ENCODE measurements at regions not wholly inside any gene's neighbourhood (a gene's known extent, or its start where the extent isn't known, plus 50 kb on each side); places are given as distances from the start of the nearest gene placed in this dataset.

DNA sequence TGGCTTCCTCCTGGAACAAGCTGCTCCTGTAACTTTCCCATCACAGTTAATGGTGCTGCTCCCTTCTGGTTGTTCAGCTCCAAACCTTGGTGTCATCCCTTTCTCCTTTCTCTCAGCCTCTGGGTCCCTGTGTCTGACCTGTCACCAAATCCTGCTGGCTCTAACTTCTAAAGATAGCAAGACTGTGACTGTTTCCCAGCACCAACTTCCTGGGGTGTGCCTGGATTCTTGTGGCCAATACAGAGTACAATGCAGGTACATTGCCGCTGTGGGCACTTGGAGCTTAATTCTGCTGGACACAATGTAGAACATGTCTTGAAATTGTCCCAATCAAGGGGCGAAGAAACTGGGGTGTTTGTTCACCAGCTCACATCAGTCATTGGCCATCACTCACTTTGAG is 156.7 kb upstream of the CSF3R start:
- ATAC-seq (ENCODE audit: low read depth) (no peak), DNase-seq (no peak)
- H3K4me2 ChIP-seq (replicated peaks; ENCODE audit: low read depth, low read length, poor library complexity, severe bottlenecking), result no peak overlapping the region
- Mint-ChIP-seq H3K9me3 (ENCODE audit: insufficient read depth) (no peaks in the 10 kb centered on the region), H3K27ac (no peak overlapping the region), H3K4me3 (no peak overlapping the region), H3K4me1 (no peaks in the 10 kb centered on the region), H3K27me3 (peaks cover 27% of the 10 kb centered on the region)
- ChIA-PET CTCF (interaction anchor here (2.4 kb wide), 1 partner anchor 10 kb away, joined by 8 read pairs; no protein-coding TSS in a partner anchor), POLR2A (no interaction called here)
- H3K4me3 ChIP-seq (ENCODE audit: control extremely low read depth in 1 of 5, extremely low read depth in 1 of 5, insufficient read depth in 1 of 5, low read depth in 2 of 5, low read length in 4 of 5), result no peak overlapping the region
- H4K20me1 ChIP-seq (ENCODE audit: control insufficient read depth, insufficient read depth, low read length, poor library complexity, severe bottlenecking), result no peaks in the 10 kb centered on the region
- no peaks in the 10 kb centered on the region for H3K79me2 ChIP-seq (ENCODE audit: control insufficient read depth, insufficient read depth, low read length)
- no peaks in the 10 kb centered on the region for H3K27me3 ChIP-seq (replicated peaks in 1 of 4; ENCODE audit: control extremely low read depth in 1 of 4, control insufficient read depth in 3 of 4, insufficient read depth in 4 of 4, low read length in 3 of 4)
- no peaks in the 10 kb centered on the region for H3K9me3 ChIP-seq (ENCODE audit: control extremely low read depth in 1 of 3, control insufficient read depth in 2 of 3, insufficient read depth in 1 of 3, low read length in 2 of 3)
- H2AFZ ChIP-seq (ENCODE audit: insufficient read depth, low read depth, low read length, poor library complexity, severe bottlenecking), result no peak overlapping the region
- intact Hi-C loops (cut with micrococcal nuclease), result no loop called here
- H3K4me1 ChIP-seq (ENCODE audit: control insufficient read depth in 2 of 2, insufficient read depth in 2 of 2, low read length in 2 of 2), result no peaks in the 10 kb centered on the region
- H3K36me3 ChIP-seq (replicated peaks in 1 of 2; ENCODE audit: control extremely low read depth in 1 of 2, control insufficient read depth in 1 of 2, extremely low read depth in 1 of 2, insufficient read depth in 2 of 2, low read length in 1 of 2), result no peaks in the 10 kb centered on the region
- H3K9ac ChIP-seq (ENCODE audit: low read length), result no peak overlapping the region
- TF ChIP-seq EZH2 (IDR thresholded peaks at IDR 0.05; ENCODE audit: borderline replicate concordance, insufficient read depth, low read depth, low read length, poor library complexity, severe bottlenecking), result no peak
- TF ChIP-seq, protein P1, sequence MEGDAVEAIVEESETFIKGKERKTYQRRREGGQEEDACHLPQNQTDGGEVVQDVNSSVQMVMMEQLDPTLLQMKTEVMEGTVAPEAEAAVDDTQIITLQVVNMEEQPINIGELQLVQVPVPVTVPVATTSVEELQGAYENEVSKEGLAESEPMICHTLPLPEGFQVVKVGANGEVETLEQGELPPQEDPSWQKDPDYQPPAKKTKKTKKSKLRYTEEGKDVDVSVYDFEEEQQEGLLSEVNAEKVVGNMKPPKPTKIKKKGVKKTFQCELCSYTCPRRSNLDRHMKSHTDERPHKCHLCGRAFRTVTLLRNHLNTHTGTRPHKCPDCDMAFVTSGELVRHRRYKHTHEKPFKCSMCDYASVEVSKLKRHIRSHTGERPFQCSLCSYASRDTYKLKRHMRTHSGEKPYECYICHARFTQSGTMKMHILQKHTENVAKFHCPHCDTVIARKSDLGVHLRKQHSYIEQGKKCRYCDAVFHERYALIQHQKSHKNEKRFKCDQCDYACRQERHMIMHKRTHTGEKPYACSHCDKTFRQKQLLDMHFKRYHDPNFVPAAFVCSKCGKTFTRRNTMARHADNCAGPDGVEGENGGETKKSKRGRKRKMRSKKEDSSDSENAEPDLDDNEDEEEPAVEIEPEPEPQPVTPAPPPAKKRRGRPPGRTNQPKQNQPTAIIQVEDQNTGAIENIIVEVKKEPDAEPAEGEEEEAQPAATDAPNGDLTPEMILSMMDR (IDR thresholded peaks at IDR 0.05), result no peak
- no peak overlapping the region for H3K27ac ChIP-seq (ENCODE audit: low read length in 2 of 2)
- WGBS (ENCODE audit: insufficient coverage), result 96% methylated on average over 2 of the region's 2 CpGs

DNA sequence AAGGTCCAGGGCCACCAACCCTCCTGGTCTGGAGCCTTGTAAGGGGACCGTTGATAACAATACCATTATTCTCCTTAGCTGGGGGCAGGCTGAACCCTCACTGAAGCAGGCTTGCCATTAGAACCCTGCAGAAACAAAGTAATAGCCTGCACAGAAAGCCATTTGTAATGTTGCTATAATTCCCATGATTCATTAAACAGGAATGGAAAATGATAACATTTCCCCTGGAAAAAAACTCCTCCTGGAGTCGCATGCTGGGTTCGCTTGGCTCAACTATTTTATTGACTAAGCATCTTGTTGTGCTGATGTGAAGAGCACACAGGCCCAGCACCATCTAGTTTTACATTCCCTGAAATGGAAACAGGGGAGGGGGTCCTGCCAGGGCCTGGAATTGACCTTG is 155.6 kb upstream of the CSF3R start:
- POLR2A ChIA-PET, result no interaction called here
- Histone ChIP-seq H3K27me3 (replicated peaks in 1 of 4; ENCODE audit: control extremely low read depth in 1 of 4, control insufficient read depth in 3 of 4, insufficient read depth in 4 of 4, low read length in 3 of 4) (no peaks in the 10 kb centered on the region), H3K4me1 (ENCODE audit: control insufficient read depth in 2 of 2, insufficient read depth in 2 of 2, low read length in 2 of 2) (no peaks in the 10 kb centered on the region), H3K36me3 (replicated peaks in 1 of 2; ENCODE audit: control extremely low read depth in 1 of 2, control insufficient read depth in 1 of 2, extremely low read depth in 1 of 2, insufficient read depth in 2 of 2, low read length in 1 of 2) (no peaks in the 10 kb centered on the region), H4K20me1 (ENCODE audit: control insufficient read depth, insufficient read depth, low read length, poor library complexity, severe bottlenecking) (no peaks in the 10 kb centered on the region), H2AFZ (ENCODE audit: insufficient read depth, low read depth, low read length, poor library complexity, severe bottlenecking) (no peak overlapping the region), H3K9ac (ENCODE audit: low read length) (no peak overlapping the region), H3K4me2 (replicated peaks; ENCODE audit: low read depth, low read length, poor library complexity, severe bottlenecking) (no peak overlapping the region), H3K27ac (ENCODE audit: low read length in 2 of 2) (no peak overlapping the region), H3K79me2 (ENCODE audit: control insufficient read depth, insufficient read depth, low read length) (no peaks in the 10 kb centered on the region), H3K9me3 (ENCODE audit: control extremely low read depth in 1 of 3, control insufficient read depth in 2 of 3, insufficient read depth in 1 of 3, low read length in 2 of 3) (no peaks in the 10 kb centered on the region), H3K4me3 (ENCODE audit: control extremely low read depth in 1 of 5, extremely low read depth in 1 of 5, insufficient read depth in 1 of 5, low read depth in 2 of 5, low read length in 4 of 5) (no peak overlapping the region)
- CTCF ChIA-PET, result no interaction called here
- Mint-ChIP-seq H3K4me1 (no peaks in the 10 kb centered on the region), H3K27ac (no peak overlapping the region), H3K9me3 (ENCODE audit: insufficient read depth) (no peaks in the 10 kb centered on the region), H3K27me3 (peaks cover 25% of the 10 kb centered on the region), H3K4me3 (no peak overlapping the region)
- 100% methylated on average over 1 of the region's 3 CpGs for WGBS (ENCODE audit: insufficient coverage)
- ATAC-seq (ENCODE audit: low read depth) (no peak), DNase-seq (no peak)
- intact Hi-C loops (cut with micrococcal nuclease), result no loop called here
- TF ChIP-seq, protein P1 (IDR thresholded peaks at IDR 0.05), result no peak
- no peak for TF ChIP-seq EZH2 (IDR thresholded peaks at IDR 0.05; ENCODE audit: borderline replicate concordance, insufficient read depth, low read depth, low read length, poor library complexity, severe bottlenecking)

Measured in B cell (primary cell).